ENCODE measurements at regions not wholly inside any gene's neighbourhood (a gene's known extent, or its start where the extent isn't known, plus 50 kb on each side); places are given as distances from the start of the nearest gene placed in this dataset.

DNA sequence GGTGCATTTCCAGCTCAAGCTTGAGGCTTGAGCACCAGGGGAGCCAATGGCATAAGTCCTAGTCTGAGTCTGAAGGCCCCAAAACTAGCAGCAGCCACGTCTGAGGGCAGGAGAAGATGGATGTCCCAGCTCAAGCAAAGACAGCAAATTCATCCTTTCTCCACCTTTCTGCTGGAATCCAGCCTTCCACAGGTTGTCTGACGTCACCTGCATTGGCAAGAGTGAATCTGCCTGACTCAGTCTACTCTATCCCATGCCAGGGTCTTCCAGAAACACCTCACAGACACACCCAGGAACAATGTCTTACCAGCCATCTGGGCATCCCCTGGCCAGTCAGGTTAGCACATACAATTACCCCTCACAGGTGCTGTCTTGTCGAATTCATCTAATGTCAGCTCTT, 76.2 kb upstream of the SOX11 start (continued):
- TF ChIP-seq, protein P1, sequence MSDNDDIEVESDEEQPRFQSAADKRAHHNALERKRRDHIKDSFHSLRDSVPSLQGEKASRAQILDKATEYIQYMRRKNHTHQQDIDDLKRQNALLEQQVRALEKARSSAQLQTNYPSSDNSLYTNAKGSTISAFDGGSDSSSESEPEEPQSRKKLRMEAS (IDR thresholded peaks at IDR 0.05; ENCODE audit: low read depth, low read length) = no peak
- no peak for TF ChIP-seq NFYB (IDR thresholded peaks at IDR 0.05; ENCODE audit: insufficient read depth, low read depth, low read length)
- TF ChIP-seq ZNF207 (IDR thresholded peaks at IDR 0.05; ENCODE audit: borderline replicate concordance) = no peak
- TF ChIP-seq, protein P2, sequence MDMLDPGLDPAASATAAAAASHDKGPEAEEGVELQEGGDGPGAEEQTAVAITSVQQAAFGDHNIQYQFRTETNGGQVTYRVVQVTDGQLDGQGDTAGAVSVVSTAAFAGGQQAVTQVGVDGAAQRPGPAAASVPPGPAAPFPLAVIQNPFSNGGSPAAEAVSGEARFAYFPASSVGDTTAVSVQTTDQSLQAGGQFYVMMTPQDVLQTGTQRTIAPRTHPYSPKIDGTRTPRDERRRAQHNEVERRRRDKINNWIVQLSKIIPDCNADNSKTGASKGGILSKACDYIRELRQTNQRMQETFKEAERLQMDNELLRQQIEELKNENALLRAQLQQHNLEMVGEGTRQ (IDR thresholded peaks at IDR 0.05; ENCODE audit: borderline replicate concordance, low read depth, low read length) = no peak
- TF ChIP-seq MEF2B (IDR thresholded peaks at IDR 0.05; ENCODE audit: partially characterized antibody, poor library complexity, severe bottlenecking) = no peak

DNA sequence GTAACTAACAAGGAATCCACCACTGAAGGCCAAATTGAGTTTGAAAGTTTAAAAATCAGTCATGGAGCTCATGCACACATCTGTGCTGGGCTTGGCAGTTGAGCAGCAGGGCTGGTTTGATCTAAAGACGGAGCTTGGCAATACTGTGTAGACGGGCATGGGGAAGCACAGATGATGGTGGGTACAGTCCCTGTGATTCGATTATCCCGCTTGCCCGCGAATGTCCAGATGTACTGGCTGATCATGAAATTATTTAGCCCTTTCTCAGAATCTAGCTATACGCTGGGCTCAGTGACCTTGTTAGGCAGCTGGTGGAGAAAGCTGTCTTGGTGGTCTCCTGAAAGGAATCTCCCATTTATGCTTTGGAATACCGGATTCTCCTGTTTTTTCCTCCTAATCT, 74.8 kb upstream of the SOX11 start:
- intact Hi-C loops (cut with micrococcal nuclease; ENCODE audit: unreplicated experiment) = no loop called here
- no peaks in the 10 kb centered on the region; a peak in 1 of 4 replicates for H3K27me3 ChIP-seq (replicated peaks in 1 of 2; ENCODE audit: control insufficient read depth in 2 of 2, insufficient read depth in 2 of 2, low read length in 1 of 2)
- H3K9ac ChIP-seq (ENCODE audit: control insufficient read depth, insufficient read depth, low read length) = no peak overlapping the region
- no peaks in the 10 kb centered on the region for H3K36me3 ChIP-seq (ENCODE audit: control insufficient read depth in 2 of 2, insufficient read depth in 2 of 2, low read length in 1 of 2)
- H3K4me3 ChIP-seq = no peak overlapping the region
- 51% methylated on average over 8 of the region's 8 CpGs for WGBS (ENCODE audit: insufficient coverage, insufficient replicate concordance, low lambda C conversion rate, missing lambda C conversion rate)
- no peaks in the 10 kb centered on the region for H3K9me3 ChIP-seq (replicated peaks; ENCODE audit: control insufficient read depth, insufficient read depth, low read length)
- no peak overlapping the region for H3K4me2 ChIP-seq (ENCODE audit: control insufficient read depth, insufficient read depth)
- ChIA-PET SMC1A (ENCODE audit: uncharacterized antibody, unreplicated experiment) (interaction anchor here (1.9 kb wide), 1 partner anchor 11 kb away, joined by 4 read pairs; no protein-coding TSS in a partner anchor), CTCF (no interaction called here), RAD21 (ENCODE audit: unreplicated experiment) (no interaction called here), POLR2A (no interaction called here)
- no peak for FAIRE-seq
- H3K27ac ChIP-seq (ENCODE audit: control insufficient read depth, insufficient read depth) = no peak overlapping the region
- TF ChIP-seq CREB1 (IDR thresholded peaks at IDR 0.05; ENCODE audit: low read depth) = no peak
- no peak overlapping the region for H2AFZ ChIP-seq (ENCODE audit: control insufficient read depth, low read depth, low read length)
- no peaks in the 10 kb centered on the region for H3K4me1 ChIP-seq (ENCODE audit: control insufficient read depth, insufficient read depth, low read length)
- in situ Hi-C loops (cut with MboI) = no loop called here
- no peaks in the 10 kb centered on the region for H3K79me2 ChIP-seq (ENCODE audit: control insufficient read depth, insufficient read depth, low read length)
- DNase-seq (ENCODE audit: low read depth, low spot score) = no peak
- no TSS peak for BruUV-seq (replicated peaks)
- no peaks in the 10 kb centered on the region for H4K20me1 ChIP-seq (ENCODE audit: control insufficient read depth, insufficient read depth)
- no peak for ATAC-seq

Data from GM12878 (cell line).